Stomach (tissue), 4 donors: ENCODE measurements at regions not wholly inside any gene's neighbourhood (a gene's known extent, or its start where the extent isn't known, plus 50 kb on each side); places are given as distances from the start of the nearest gene placed in this dataset.

Experiments
- POLR2A ChIP-seq, 4 donors: fragments of 450-650 bp; IDR thresholded peaks; one replicate each; pipeline ENCODE4 v1.6.1; 2016; ENCODE audit warnings: antibody characterized with exemption in 4 of 4, control low read depth in 2 of 4, mild to moderate bottlenecking in 1 of 4, moderate library complexity in 1 of 4
- POLR2AphosphoS5 ChIP-seq, 3 donors: sonication (generic); formaldehyde crosslinking; IDR thresholded peaks; one replicate each; pipeline ENCODE4 v1.6.1; 2016; ENCODE audit warnings: antibody characterized with exemption in 3 of 3
- TF ChIP-seq, protein P1 (sequence below), 7 experiments: fragments of 450-650 bp in 4 of 7; fragments of 200-600 bp in 3 of 7; sonication (generic) in 3 of 7; IDR thresholded peaks; one replicate each; pipeline ENCODE4 v1.5.1; 2016 to 2019; ENCODE audit warnings: antibody characterized with exemption in 7 of 7, control low read depth in 2 of 7, mild to moderate bottlenecking in 1 of 7

- TF ChIP-seq POLR2AphosphoS5 (IDR thresholded peaks at IDR 0.05) (no peak), POLR2A (IDR thresholded peaks at IDR 0.05) (no peak)
- TF ChIP-seq, protein P1, sequence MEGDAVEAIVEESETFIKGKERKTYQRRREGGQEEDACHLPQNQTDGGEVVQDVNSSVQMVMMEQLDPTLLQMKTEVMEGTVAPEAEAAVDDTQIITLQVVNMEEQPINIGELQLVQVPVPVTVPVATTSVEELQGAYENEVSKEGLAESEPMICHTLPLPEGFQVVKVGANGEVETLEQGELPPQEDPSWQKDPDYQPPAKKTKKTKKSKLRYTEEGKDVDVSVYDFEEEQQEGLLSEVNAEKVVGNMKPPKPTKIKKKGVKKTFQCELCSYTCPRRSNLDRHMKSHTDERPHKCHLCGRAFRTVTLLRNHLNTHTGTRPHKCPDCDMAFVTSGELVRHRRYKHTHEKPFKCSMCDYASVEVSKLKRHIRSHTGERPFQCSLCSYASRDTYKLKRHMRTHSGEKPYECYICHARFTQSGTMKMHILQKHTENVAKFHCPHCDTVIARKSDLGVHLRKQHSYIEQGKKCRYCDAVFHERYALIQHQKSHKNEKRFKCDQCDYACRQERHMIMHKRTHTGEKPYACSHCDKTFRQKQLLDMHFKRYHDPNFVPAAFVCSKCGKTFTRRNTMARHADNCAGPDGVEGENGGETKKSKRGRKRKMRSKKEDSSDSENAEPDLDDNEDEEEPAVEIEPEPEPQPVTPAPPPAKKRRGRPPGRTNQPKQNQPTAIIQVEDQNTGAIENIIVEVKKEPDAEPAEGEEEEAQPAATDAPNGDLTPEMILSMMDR (IDR thresholded peaks at IDR 0.05): no peak
Observed at GRCh38 chr15:69531665-69532027, 79.0 kb downstream of the RPLP1 start.
